ENCODE measurements at regions not wholly inside any gene's neighbourhood (a gene's known extent, or its start where the extent isn't known, plus 50 kb on each side); places are given as distances from the start of the nearest gene placed in this dataset.

DNA sequence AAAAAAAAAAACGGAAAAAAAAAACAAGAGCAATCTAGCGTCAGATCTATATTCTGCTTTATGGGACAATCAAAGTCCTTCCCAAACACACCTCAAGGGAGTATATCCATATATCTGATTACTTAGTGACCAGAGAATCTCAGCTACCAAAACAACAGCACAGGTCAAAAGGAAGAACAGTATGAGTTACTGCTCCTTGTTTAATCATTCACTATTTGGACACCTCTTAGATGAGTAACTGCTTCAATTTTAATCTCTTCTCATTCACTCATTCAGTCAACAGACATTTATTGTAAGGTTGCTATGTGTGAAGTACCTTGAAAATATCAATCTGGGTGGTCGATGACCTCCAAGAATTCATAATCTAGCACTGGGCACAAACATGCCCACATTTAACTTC is 193.2 kb downstream of the IRS2 start:
- DNase-seq = no peak

DNA sequence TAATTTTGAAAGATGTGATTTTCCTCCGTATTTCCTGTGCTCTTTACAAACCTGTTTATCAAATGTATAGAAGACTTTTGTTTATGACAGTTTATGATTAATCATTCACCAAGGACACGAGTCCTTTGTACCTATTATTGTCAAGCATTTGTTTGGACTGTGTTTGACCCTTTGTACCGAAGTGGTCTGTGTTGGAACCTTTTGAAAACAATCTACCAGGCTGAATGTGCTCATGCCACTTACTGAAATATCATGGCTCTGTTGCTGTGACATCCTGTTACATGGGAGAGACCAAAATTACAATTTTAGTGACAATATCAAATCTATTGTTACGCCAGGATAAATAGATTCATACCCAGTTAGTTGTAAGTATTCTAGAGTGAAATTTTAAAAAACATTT is 193.6 kb downstream of the IRS2 start:
- no peak for DNase-seq

DNA sequence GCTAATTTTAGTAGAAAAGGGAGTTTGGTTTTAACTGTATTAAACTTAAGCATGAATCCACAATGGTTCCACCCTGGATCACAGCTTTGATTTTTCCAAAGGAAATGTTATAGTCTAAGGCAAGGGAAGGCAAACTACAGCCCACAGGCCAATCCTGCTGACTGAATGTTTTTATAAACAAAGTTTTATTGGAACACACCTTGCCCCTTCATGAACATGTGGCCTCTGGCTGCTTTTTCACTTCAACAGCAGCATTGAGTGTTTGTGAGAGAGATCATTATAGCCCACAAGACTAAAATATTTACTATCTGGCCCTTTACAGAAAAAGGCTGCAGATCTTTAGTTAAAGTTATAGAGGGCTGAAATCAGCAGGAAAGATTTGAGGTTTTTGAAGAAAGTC is 198.7 kb downstream of the IRS2 start:
- DNase-seq = no peak

DNA sequence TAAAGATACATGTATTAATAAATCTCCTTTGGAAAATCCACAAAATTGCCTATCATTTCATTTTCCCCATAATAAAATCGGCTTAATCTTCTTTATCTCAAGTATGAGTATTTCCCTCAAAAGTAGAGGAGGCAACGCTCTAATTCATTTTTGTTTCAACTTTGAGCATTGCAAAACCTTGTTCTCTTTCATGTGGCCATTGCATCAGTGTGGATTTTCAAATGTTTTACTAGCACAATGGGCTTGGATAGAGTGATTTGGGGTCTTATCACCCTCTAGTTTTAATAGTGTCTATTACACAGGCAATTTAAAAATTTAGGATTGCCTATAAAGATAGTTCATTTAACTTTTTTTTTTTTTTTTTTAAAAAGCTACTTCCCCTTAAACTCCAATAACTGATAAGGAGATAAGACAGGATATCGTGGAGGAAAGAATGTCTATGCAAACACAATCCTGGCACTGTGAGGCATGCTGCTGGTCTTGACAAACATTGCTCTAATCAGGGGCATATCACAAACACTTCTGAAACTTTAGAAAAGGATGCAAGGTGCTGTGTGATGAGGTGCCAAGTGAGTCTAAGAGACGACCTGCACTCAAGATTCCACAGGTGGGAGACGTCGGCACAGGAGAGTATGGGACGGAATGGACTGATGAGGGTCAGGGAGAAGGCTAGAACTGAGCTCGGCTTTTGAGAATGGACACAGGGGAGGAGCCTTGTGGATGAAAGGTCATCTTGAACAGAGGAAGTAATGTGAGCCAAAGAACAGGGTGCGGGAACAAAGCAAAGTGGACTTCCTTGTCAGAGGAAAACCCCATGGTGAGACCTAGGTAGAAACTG is 199.7 kb downstream of the IRS2 start:
- DNase-seq = no peak

DNA sequence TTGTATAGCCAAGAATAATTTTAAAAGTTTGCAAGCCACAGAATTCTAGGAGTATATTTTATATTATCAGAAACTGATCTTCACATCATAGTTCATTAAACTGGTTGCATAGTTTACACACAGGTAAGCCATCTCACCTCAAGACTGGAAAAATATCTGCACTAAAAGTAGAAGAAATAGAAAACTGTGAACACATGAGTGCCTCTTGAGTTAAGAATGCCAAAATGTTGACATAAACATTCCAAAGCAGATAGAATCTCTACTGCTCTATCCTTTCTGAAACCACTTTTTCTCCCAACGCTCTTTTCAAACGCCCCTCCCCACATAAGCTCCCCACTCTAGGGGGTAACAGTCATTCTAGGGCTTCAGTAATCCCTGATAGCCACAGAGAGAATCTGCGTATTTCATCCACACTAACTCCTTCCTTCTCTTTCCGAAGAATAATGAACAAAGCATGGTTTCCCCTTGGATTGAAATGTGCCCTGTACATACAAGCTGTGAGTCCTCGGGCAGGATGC is 201.5 kb downstream of the IRS2 start:
- no peak for DNase-seq

DNA sequence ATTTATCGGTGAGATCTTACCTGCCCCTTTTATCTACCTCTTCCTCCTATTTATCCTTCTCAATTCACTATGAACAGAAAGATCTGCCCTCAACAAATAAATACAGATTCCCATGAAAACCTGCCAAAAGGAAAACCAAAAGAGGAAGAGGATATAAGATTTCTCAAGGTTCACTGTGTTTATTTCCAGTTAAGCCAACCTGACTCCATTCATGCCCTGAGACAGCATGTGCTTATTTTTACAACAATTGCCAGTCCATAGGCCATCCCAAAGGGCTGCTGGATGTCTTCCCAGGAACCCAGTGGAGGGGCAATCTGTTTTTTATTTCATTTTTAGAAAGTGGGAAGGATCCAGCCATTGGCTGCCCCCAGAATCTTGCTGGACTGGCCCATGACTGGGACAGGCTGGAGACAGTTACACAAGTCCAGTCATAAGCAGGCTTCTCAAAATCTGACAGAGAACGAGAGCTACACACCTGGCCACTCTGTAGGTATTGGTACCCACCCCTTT is 209.1 kb downstream of the IRS2 start:
- no peak for DNase-seq

DNA sequence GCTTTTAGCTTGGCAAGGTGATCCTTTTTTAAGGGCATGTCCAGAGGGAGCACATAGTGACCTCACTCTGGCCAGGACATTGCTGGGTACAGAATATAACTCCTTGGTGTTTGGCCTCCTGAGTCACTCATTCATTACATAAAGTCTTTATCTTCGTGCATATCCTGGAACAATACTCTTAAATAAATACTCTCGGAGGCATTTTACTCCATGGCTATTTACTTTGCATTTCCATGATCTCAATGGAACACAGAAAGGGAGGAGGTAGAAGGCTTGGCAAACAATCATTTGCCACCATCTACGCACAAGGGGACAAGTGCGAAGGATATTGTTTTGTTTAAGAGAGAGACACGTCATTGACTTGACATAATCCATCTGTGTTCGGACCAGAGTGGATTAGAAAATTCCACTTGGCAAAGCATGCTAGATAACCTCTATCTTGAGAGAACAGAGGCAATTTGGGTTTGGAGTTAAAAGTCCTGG is 210.0 kb downstream of the IRS2 start:
- no peak for DNase-seq

DNA sequence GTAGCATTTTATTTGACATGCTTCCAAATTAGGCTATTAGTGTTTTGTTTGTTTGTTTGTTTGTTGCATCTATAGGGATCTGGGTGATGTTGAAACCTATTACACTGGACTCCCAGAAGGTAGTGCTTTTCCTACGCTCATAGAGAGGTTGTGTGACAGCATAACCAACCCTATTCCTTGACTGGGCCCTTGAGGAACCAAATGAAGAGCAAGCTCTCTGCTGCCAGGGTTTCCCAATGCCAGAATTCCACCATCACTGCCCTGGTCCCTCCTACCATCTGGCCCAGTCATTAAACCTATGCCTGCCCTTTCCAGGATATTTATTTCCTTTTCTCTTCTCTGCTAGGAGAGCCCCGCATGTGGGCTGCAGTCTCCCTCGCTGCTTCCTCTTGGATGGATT is 210.6 kb downstream of the IRS2 start:
- DNase-seq = no peak

DNA sequence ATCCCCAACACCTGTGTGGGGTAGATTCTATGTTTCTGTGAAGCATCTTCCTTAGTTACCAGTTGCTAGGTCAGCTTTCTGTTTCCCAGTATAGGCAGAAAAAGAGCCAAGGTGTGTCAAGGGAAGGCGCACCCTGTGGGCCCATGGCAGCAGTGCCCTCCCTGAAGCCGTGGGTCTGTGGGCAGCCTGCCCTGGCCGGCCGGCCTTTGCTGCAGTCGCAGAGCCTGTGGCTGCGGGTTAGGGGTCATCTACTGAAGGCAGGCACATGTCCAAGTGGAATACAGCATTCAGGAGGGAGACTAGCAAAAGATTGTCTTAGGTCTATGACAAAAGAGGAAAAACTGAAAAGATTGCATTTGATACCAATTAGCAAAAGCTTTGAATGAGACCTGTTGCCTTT is 214.0 kb downstream of the IRS2 start:
- no peak for DNase-seq

DNA sequence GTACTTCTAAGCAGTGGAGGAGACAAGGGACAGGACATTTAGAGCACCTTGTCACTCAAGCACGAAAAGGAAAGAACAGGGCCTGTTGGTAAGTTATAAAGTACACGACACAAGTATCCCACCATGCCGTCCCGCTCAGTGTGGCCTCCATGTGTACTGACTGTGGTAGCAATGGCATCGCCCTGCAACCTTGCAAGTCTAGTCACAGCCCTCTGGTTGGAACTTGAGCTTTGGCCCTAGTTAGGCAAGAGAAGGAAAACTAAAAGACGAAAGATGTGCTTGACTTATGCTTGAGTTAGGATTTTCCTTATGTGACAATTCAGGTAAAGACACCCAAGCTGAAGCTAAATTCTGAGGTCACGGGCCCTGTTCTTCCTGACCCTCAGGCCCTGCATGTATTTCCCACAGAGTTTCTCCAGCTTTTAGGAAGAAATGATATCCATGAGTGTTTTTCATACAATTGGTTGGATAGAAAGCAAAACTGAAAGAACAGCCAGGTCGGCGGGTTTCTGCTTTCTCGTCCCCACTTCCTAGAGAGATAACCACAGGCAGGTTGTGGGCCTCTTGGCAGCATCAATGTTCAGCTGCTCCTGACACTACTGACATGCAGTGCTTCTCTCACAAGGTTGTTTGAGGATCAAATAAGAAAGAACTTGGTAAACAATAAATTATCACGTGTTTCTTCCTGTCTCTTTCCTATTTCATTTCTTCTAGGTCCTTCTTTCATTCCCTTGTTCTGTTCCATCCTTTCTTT is 216.2 kb downstream of the IRS2 start:
- no peak for DNase-seq

GRCh38 chr13:109568339-109568818 is 218.0 kb downstream of the IRS2 start:
- no peak for DNase-seq

- no peak for DNase-seq
Observed at GRCh38 chr13:109567315-109567714, 219.1 kb downstream of the IRS2 start.

GRCh38 chr13:109565877-109566276 is 220.5 kb downstream of the IRS2 start:
- DNase-seq = no peak

DNA sequence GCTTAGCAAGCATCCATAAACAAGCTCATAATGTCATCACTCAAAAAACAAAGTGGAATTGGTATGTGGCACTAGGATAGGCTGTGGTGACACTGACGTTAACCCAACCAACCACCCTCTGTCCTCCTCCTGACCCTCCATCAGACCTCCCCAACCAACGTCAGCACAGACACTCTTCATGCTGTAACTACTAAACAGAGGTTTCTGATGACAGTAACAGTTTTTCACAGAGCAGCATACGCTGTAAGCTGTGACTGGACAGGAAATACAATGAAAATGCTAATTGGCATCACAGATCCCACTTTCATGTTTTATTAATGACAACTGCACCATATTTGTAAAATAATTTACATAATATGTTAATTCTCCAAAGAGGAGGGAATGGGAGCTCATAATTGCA is 238.0 kb downstream of the IRS2 start:
- no peak for DNase-seq

GRCh38 chr13:109547942-109548341 is 238.4 kb downstream of the IRS2 start:
- DNase-seq = no peak

- no peak for DNase-seq
Observed at GRCh38 chr13:109545931-109546330, 240.5 kb downstream of the IRS2 start.

DNA sequence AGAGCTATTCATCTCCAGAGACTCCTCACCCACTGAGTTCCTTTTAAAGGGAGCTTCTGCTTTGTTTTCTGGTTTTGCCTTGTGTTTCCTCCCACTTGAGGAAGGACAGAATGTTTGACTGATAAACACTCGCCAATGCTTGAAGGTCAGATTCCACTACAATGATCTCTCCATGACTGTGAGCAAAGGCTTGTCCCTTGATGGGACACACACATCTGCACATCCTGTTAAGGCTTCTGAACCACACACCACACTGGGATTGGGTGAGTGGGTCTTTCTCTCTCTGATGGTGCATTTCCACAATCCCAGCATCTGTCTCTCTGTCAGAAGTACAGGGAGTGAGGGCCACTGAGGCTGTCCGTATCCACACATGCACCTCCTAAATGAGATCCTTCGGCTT is 245.3 kb downstream of the IRS2 start:
- no peak for DNase-seq

DNA sequence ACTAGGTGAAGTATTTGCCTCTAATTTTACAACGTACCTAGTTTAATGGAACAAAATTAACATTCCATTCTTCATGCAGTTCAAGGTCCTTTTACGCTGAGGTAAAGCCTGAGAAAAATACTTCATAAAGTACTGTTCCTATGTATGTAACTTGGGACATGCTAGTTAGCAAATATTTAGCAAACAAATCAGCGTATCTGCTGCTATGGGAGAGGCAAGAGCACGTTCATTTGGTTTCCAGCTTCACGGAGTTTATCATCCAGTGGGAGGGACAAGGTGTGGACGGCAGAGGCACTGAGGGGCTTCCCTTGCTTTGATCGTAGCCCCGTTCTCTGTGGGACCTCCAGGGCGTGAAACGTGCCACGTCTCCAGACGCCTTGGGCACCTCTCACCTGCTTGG is 248.8 kb downstream of the IRS2 start:
- DNase-seq = no peak

GRCh38 chr13:109533350-109533749 is 253.0 kb downstream of the IRS2 start:
- DNase-seq = no peak

GRCh38 chr13:109529964-109530363 is 256.4 kb downstream of the IRS2 start:
- DNase-seq = no peak

DNA sequence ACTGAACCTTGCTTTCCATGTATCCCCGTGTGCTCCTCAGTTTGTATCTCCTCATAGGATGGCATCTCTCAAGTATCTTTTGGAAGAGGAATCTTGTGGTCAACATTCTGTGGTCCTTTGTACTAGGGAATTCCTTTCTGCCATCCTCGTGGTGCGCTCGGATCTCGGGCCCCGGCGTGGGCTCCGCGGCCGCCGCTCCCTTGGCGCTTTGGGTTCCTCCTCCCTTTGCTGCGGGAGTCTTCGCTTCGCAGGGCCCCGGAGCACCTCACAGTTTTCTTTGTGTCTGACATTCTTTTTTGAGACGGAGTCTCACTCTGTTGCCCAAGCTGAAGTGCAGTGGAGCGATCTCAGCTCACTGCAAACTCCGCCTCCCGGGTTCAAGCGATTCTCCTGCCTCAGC is 264.7 kb downstream of the IRS2 start:
- no peak for DNase-seq

- DNase-seq = no peak
Observed at GRCh38 chr13:109517517-109517916, 268.9 kb downstream of the IRS2 start.

DNA sequence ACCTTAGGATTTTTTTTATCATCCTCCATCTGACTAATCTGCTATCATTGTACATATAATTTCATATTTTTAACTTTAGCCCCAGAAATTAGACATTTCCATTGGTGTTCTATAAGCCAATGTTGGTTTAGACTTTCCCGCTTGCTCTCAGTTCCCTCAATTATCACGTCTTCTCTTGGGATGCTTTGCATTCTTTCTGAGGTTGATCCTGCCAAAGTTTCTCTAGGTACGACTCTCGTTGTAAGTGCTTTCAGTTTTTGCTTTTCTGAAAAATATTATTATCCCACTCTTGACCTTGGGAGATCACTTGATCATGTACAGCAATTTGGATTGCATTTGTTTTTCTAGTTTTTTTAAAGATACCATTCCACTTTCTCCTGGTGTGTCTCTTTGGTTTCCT is 270.2 kb downstream of the IRS2 start:
- DNase-seq = no peak

DNA sequence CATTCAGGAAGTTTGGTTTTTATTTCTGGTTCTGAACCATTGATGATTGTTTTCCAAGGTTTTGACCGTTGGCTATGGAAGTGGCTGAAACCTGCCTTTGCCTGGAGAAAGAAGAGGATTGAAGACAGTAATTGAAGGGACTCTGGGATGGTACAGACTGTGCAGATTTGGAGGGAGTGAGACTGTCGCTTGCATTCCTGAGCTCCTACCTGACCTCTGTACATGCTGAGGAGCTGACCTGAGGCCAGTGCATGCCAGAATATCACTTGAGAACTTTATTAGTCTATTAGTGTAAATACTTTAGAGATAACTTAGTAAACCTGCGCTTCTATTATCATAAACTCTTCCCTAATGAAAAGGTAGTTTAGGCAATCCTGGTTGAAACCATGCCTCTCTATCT is 276.4 kb downstream of the IRS2 start:
- no peak for DNase-seq

Measured in NCI-H2081 treated with DMSO at 0.1 percent for 48 hours (cell line).